Uterus (tissue), 3 donors: ENCODE measurements at regions not wholly inside any gene's neighbourhood (a gene's known extent, or its start where the extent isn't known, plus 50 kb on each side); places are given as distances from the start of the nearest gene placed in this dataset.
"Not testable (repeated sequence)": the region's sequence is repeated elsewhere in the genome, so short reads cannot be mapped to it uniquely, and the experiment has no call there.

Experiments used
- DNase-seq, 2 donors: peaks; one replicate each; pipeline ENCODE4 v3.0.0-alpha.2; 2019 to 2020
- H3K27ac ChIP-seq, 2 donors: fragments of 200-600 bp; sonication (generic); 1 replicate in 1 of 2; 2 replicates in 1 of 2; pipeline ENCODE4 v1.5.1; 2016 to 2018
- H3K27me3 ChIP-seq, 2 donors: fragments of 200-600 bp; sonication (generic); one replicate each; pipeline ENCODE4 v1.5.1; 2018 to 2019; ENCODE audit warnings: control low read depth in 1 of 2
- H3K36me3 ChIP-seq, 2 donors: fragments of 200-600 bp; sonication (generic); one replicate each; pipeline ENCODE4 v1.5.1; 2019; ENCODE audit warnings: control low read depth in 1 of 2
- H3K4me1 ChIP-seq, 2 donors: fragments of 200-600 bp; sonication (generic); one replicate each; pipeline ENCODE4 v1.5.1; 2018 to 2019; ENCODE audit warnings: control low read depth in 1 of 2
- H3K4me3 ChIP-seq, 2 donors: fragments of 200-600 bp; sonication (generic); 1 replicate in 1 of 2; 2 replicates in 1 of 2; pipeline ENCODE4 v1.5.1; 2018 to 2019; ENCODE audit warnings: mild to moderate bottlenecking in 1 of 2
- H3K9me3 ChIP-seq, 2 donors: fragments of 200-600 bp; sonication (generic); one replicate each; pipeline ENCODE4 v1.5.1; 2019; ENCODE audit warnings: control low read depth in 1 of 2
- CTCF ChIP-seq, 4 experiments: fragments of 200-600 bp in 2 of 4; fragments of 450-650 bp in 2 of 4; sonication (generic) in 2 of 4; IDR thresholded peaks; one replicate each; pipeline ENCODE4 v1.5.1; 2016 to 2019; ENCODE audit warnings: antibody characterized with exemption in 4 of 4, mild to moderate bottlenecking in 2 of 4, moderate library complexity in 1 of 4
- POLR2A ChIP-seq, 2 donors: fragments of 450-650 bp; IDR thresholded peaks; one replicate each; pipeline ENCODE4 v1.6.1; 2016; ENCODE audit warnings: antibody characterized with exemption in 2 of 2, mild to moderate bottlenecking in 1 of 2, moderate library complexity in 1 of 2
- intact Hi-C: fragments of 100-400 bp; cut with DNase I; formaldehyde crosslinking; loops from one replicate; pipeline ENCODE4 v1.15.1; 2023; ENCODE audit warnings: low total_unique reads
- donor health status: DM: yes; HTN: yes; CAD: no.

- no peak for DNase-seq
- H3K4me1 ChIP-seq, result no peaks in the 10 kb centered on the region
- TF ChIP-seq CTCF (IDR thresholded peaks at IDR 0.05), result no peak
- no peak for TF ChIP-seq POLR2A (IDR thresholded peaks at IDR 0.05)
- no peaks in the 10 kb centered on the region for H3K9me3 ChIP-seq
- no peaks in the 10 kb centered on the region for H3K36me3 ChIP-seq
- H3K4me3 ChIP-seq, result no peak overlapping the region
- peak overlapping the region in 1 of 2 donors; percentile 26 for H3K27ac ChIP-seq
- no peaks in the 10 kb centered on the region for H3K27me3 ChIP-seq
- intact Hi-C loops, result no loop called here
Measured at GRCh38 chr17:31722251-31723056, 136.6 kb downstream of the COPRS start.

GRCh38 chr17:31721291-31722025, 137.6 kb downstream of the COPRS start:
- H3K27ac ChIP-seq, result no peak overlapping the region
- intact Hi-C loops, result no loop called here
- no peak for DNase-seq
- no peaks in the 10 kb centered on the region for H3K9me3 ChIP-seq
- H3K36me3 ChIP-seq, result no peaks in the 10 kb centered on the region
- TF ChIP-seq POLR2A (IDR thresholded peaks at IDR 0.05) (no peak), CTCF (IDR thresholded peaks at IDR 0.05) (no peak)
- no peaks in the 10 kb centered on the region for H3K4me1 ChIP-seq
- no peak overlapping the region for H3K4me3 ChIP-seq
- no peaks in the 10 kb centered on the region for H3K27me3 ChIP-seq

GRCh38 chr17:31717251-31717650, 141.8 kb downstream of the COPRS start:
- H3K4me1 ChIP-seq, H3K9me3 ChIP-seq, H3K36me3 ChIP-seq, H3K4me3 ChIP-seq, H3K27me3 ChIP-seq, H3K27ac ChIP-seq, intact Hi-C loops, DNase-seq: not testable (repeated sequence)

- intact Hi-C loops, result no loop called here
- no peaks in the 10 kb centered on the region for H3K27me3 ChIP-seq
- no peak for DNase-seq
- no peaks in the 10 kb centered on the region for H3K9me3 ChIP-seq
- no peak overlapping the region for H3K27ac ChIP-seq
- TF ChIP-seq CTCF (IDR thresholded peaks at IDR 0.05) (no peak), POLR2A (IDR thresholded peaks at IDR 0.05) (no peak)
- no peaks in the 10 kb centered on the region for H3K36me3 ChIP-seq
- H3K4me1 ChIP-seq, result no peaks in the 10 kb centered on the region
- H3K4me3 ChIP-seq, result no peak overlapping the region
Measured at GRCh38 chr17:31715446-31715845, 143.6 kb downstream of the COPRS start.

GRCh38 chr17:31704483-31704882, 154.6 kb downstream of the COPRS start:
- TF ChIP-seq POLR2A (IDR thresholded peaks at IDR 0.05) (no peak), CTCF (IDR thresholded peaks at IDR 0.05) (no peak)
- Histone ChIP-seq H3K27ac (no peak overlapping the region), H3K9me3 (no peaks in the 10 kb centered on the region), H3K4me3 (no peak overlapping the region), H3K36me3 (no peaks in the 10 kb centered on the region), H3K4me1 (no peaks in the 10 kb centered on the region), H3K27me3 (no peaks in the 10 kb centered on the region)
- no peak for DNase-seq
- intact Hi-C loops, result no loop called here
